H1 (cell line): ENCODE measurements at regions not wholly inside any gene's neighbourhood (a gene's known extent, or its start where the extent isn't known, plus 50 kb on each side); places are given as distances from the start of the nearest gene placed in this dataset.

Experiments used
- CTCF ChIA-PET: fragments of 300-600 bp; sonication (Branson Sonifier 250); formaldehyde crosslinking; loops from one replicate; lab custom pipeline; 2021; ENCODE audit not compliant: partially characterized antibody; lab: Charles Lee
- POLR2A ChIA-PET: fragments of 300-600 bp; sonication (Branson Sonifier 250); formaldehyde crosslinking; loops from one replicate; lab custom pipeline; 2021; ENCODE audit warnings: inconsistent platforms; ENCODE audit not compliant: partially characterized antibody; lab: Charles Lee
- DNase-seq, 2 experiments: peaks; one replicate each; pipeline versions ENCODE4 v3.0.0 to v3.0.0-alpha.2; 2010 to 2022; ENCODE audit warnings: low spot score in 2 of 2, low read depth in 1 of 2, mixed read lengths in 1 of 2
- FAIRE-seq: peaks from 2 replicates; lab custom pipeline; 2011; peaks lifted over from hg19 to GRCh38; lab: Jason Lieb, UNC
- H2AFZ ChIP-seq: 2 replicates; pipeline ENCODE4 v1.8.1; 2012; ENCODE audit warnings: low read length, inconsistent platforms
- H2AK5ac ChIP-seq: 2 replicates; pipeline ENCODE4 v1.6.1; 2013; ENCODE audit warnings: low read depth, low read length
- H2BK120ac ChIP-seq: replicated peaks from 2 replicates; pipeline ENCODE3; 2013; ENCODE audit warnings: low read depth, low read length, inconsistent platforms
- H2BK12ac ChIP-seq: 2 replicates; pipeline ENCODE4 v1.6.1; 2013; ENCODE audit warnings: low read depth, low read length
- H2BK15ac ChIP-seq: 2 replicates; pipeline ENCODE4 v1.6.1; 2013; ENCODE audit warnings: low read length
- H2BK20ac ChIP-seq: 2 replicates; pipeline ENCODE4 v1.6.1; 2013; ENCODE audit warnings: low read length
- H2BK5ac ChIP-seq: 2 replicates; pipeline ENCODE4 v1.6.1; 2013; ENCODE audit warnings: low read depth, low read length
- H3K14ac ChIP-seq: 2 replicates; pipeline ENCODE4 v1.6.1; 2013; ENCODE audit warnings: inconsistent platforms; ENCODE audit not compliant: insufficient read length
- H3K18ac ChIP-seq: 2 replicates; pipeline ENCODE4 v1.6.1; 2013; ENCODE audit warnings: low read length; ENCODE audit errors: extremely low read depth
- H3K23ac ChIP-seq: 2 replicates; pipeline ENCODE4 v1.6.1; 2013; ENCODE audit warnings: inconsistent platforms; ENCODE audit not compliant: insufficient read length
- H3K23me2 ChIP-seq: 2 replicates; pipeline ENCODE4 v1.6.1; 2013; ENCODE audit warnings: low read depth, low read length
- H3K27ac ChIP-seq: 2 replicates; pipeline ENCODE4 v1.6.1; 2011; ENCODE audit warnings: low read depth, low read length, inconsistent platforms
- H3K27me3 ChIP-seq, 4 experiments: replicated peaks in 1 of 4; 1 replicate in 1 of 4; 2 replicates in 3 of 4; pipeline versions ENCODE4 v1.6.1 to v1.8.1; 2011 to 2013; ENCODE audit warnings: low read length in 3 of 4, mild to moderate bottlenecking in 3 of 4, inconsistent platforms in 2 of 4, mixed read lengths in 2 of 4, moderate library complexity in 1 of 4; ENCODE audit not compliant: control insufficient read depth in 3 of 4, insufficient read depth in 3 of 4; ENCODE audit errors: extremely low read depth in 1 of 4
- H3K36me3 ChIP-seq, 4 experiments: 2 replicates each; pipeline versions ENCODE4 v1.6.1 to v1.8.1; 2011 to 2013; ENCODE audit warnings: mild to moderate bottlenecking in 4 of 4, low read length in 3 of 4, moderate library complexity in 2 of 4, control low read depth in 1 of 4, inconsistent platforms in 1 of 4; ENCODE audit not compliant: insufficient read depth in 4 of 4, control insufficient read depth in 2 of 4
- H3K4ac ChIP-seq: replicated peaks from 2 replicates; pipeline ENCODE3; 2013; ENCODE audit warnings: low read length, low read depth, mixed read lengths, inconsistent platforms; ENCODE audit not compliant: insufficient read length
- H3K4me1 ChIP-seq, 4 experiments: replicated peaks in 1 of 4; 1 replicate in 1 of 4; 2 replicates in 3 of 4; pipeline versions ENCODE4 v1.6.1 to v1.8.1; 2011 to 2013; ENCODE audit warnings: low read length in 3 of 4, inconsistent platforms in 2 of 4, mixed read lengths in 1 of 4; ENCODE audit not compliant: insufficient read depth in 4 of 4, control insufficient read depth in 3 of 4
- H3K4me2 ChIP-seq, 2 experiments: 2 replicates each; pipeline versions ENCODE4 v1.6.1 to v1.8.1; 2011 to 2013; ENCODE audit warnings: low read depth in 2 of 2, low read length in 2 of 2, control low read depth in 1 of 2, inconsistent platforms in 1 of 2, mild to moderate bottlenecking in 1 of 2; ENCODE audit not compliant: insufficient read depth in 1 of 2
- H3K4me3 ChIP-seq, 4 experiments: fragments of 200-600, 300-600 bp in 1 of 4; sonication (generic), shearing (Covaris generic), sonication (Bioruptor Twin) in 1 of 4; 2 replicates each; pipeline versions ENCODE4 v1.5.1 to v1.8.1; 2011 to 2016; ENCODE audit warnings: low read length in 4 of 4, low read depth in 3 of 4, control low read depth in 2 of 4, inconsistent platforms in 2 of 4, mild to moderate bottlenecking in 2 of 4, mixed read lengths in 1 of 4, moderate library complexity in 1 of 4; ENCODE audit not compliant: insufficient read depth in 2 of 4; ENCODE audit errors: extremely low read depth in 1 of 4
- H3K56ac ChIP-seq: replicated peaks from 2 replicates; pipeline ENCODE3; 2013; ENCODE audit warnings: low read depth, mild to moderate bottlenecking, mixed read lengths, low read length, inconsistent platforms; ENCODE audit not compliant: insufficient read length
- H3K79me1 ChIP-seq: 2 replicates; pipeline ENCODE4 v1.6.1; 2013; ENCODE audit warnings: low read depth, low read length, control low read depth
- H3K79me2 ChIP-seq, 2 experiments: 2 replicates each; pipeline versions ENCODE4 v1.6.1 to v1.8.1; 2012 to 2013; ENCODE audit warnings: low read length in 2 of 2, mild to moderate bottlenecking in 2 of 2, inconsistent platforms in 1 of 2; ENCODE audit not compliant: insufficient read depth in 2 of 2, control insufficient read depth in 1 of 2
- H3K9ac ChIP-seq, 4 experiments: replicated peaks in 1 of 4; 1 replicate in 1 of 4; 2 replicates in 3 of 4; pipeline versions ENCODE4 v1.6.1 to v1.8.1; 2011 to 2013; ENCODE audit warnings: low read depth in 3 of 4, low read length in 3 of 4, control low read depth in 2 of 4, mild to moderate bottlenecking in 2 of 4, moderate library complexity in 2 of 4, inconsistent platforms in 1 of 4; ENCODE audit errors: extremely low read depth in 1 of 4
- H3K9me3 ChIP-seq, 2 experiments: 2 replicates each; pipeline versions ENCODE4 v1.6.1 to v1.8.1; 2012 to 2013; ENCODE audit warnings: mild to moderate bottlenecking in 2 of 2, moderate library complexity in 2 of 2, control low read depth in 1 of 2, inconsistent platforms in 1 of 2, low read depth in 1 of 2, low read length in 1 of 2, mixed read lengths in 1 of 2; ENCODE audit not compliant: insufficient read depth in 2 of 2
- H4K20me1 ChIP-seq, 2 experiments: replicated peaks in 1 of 2; 2 replicates each; pipeline versions ENCODE3 to v1.8.1; 2011 to 2013; ENCODE audit warnings: inconsistent platforms in 2 of 2, low read length in 2 of 2, mild to moderate bottlenecking in 1 of 2; ENCODE audit not compliant: insufficient read depth in 2 of 2, control insufficient read depth in 1 of 2
- H4K5ac ChIP-seq: 2 replicates; pipeline ENCODE4 v1.6.1; 2013; ENCODE audit warnings: low read length, low read depth, mixed read lengths, inconsistent platforms; ENCODE audit not compliant: insufficient read length
- H4K8ac ChIP-seq: 2 replicates; pipeline ENCODE4 v1.8.0; 2013; ENCODE audit warnings: mild to moderate bottlenecking, moderate library complexity, low read length, inconsistent platforms; ENCODE audit not compliant: insufficient read depth; ENCODE audit errors: extremely low read depth
- H4K91ac ChIP-seq: replicated peaks from 2 replicates; pipeline ENCODE3; 2013; ENCODE audit warnings: low read length, mixed read lengths, inconsistent platforms; ENCODE audit not compliant: insufficient read length
- BACH1 ChIP-seq: IDR thresholded peaks from 2 replicates; pipeline ENCODE4 v1.6.1; 2012; ENCODE audit warnings: low read length, improper control_type of control experiment
- CBX8 ChIP-seq: fragments of 300-800, 300-1000 bp; sonication (generic); IDR thresholded peaks from 2 replicates; pipeline ENCODE4 v1.7.1; 2016; ENCODE audit warnings: low read depth, low read length, borderline replicate concordance
- KDM4A ChIP-seq: IDR thresholded peaks from one replicate; pipeline ENCODE4 v1.7.1; 2012; ENCODE audit warnings: low read depth, mild to moderate bottlenecking, moderate library complexity, low read length, inconsistent platforms; ENCODE audit not compliant: severe bottlenecking
- NANOG ChIP-seq: IDR thresholded peaks from 2 replicates; pipeline ENCODE4 v1.6.1; 2011; ENCODE audit warnings: low read length, low read depth, mild to moderate bottlenecking, inconsistent platforms; ENCODE audit not compliant: insufficient read depth, poor library complexity, severe bottlenecking
- RFX5 ChIP-seq: IDR thresholded peaks from 2 replicates; pipeline ENCODE4 v1.6.1; 2011; ENCODE audit warnings: low read depth, low read length, improper control_type of control experiment, borderline replicate concordance
- RXRA ChIP-seq: IDR thresholded peaks from 2 replicates; pipeline ENCODE4 v1.6.1; 2011; ENCODE audit warnings: low read depth, mild to moderate bottlenecking, low read length, moderate library complexity; ENCODE audit not compliant: insufficient read depth
- SRF ChIP-seq: IDR thresholded peaks from 2 replicates; pipeline ENCODE4 v1.6.1; 2011; ENCODE audit warnings: mild to moderate bottlenecking, low read depth, low read length, moderate library complexity
- WGBS, 2 experiments: shearing (Covaris generic) in 1 of 2; methylation state at CpG; one replicate each; pipeline versions ENCODE4 v1.1.6 to v1.1.7; 2013 to 2015; ENCODE audit warnings: low lambda C conversion rate in 2 of 2, mixed read lengths in 2 of 2, inconsistent platforms in 1 of 2, low coverage in 1 of 2, missing lambda C conversion rate in 1 of 2; ENCODE audit not compliant: insufficient replicate concordance in 2 of 2, insufficient coverage in 1 of 2, insufficient read length in 1 of 2; ENCODE audit errors: extremely low coverage in 1 of 2, missing lambda C conversion rate in 1 of 2; 5-methylcytosine and 5-hydroxymethylcytosine counted together
- TF ChIP-seq, protein P1 (sequence below): IDR thresholded peaks from 2 replicates; pipeline ENCODE4 v1.6.1; 2012; ENCODE audit warnings: inconsistent platforms

DNA sequence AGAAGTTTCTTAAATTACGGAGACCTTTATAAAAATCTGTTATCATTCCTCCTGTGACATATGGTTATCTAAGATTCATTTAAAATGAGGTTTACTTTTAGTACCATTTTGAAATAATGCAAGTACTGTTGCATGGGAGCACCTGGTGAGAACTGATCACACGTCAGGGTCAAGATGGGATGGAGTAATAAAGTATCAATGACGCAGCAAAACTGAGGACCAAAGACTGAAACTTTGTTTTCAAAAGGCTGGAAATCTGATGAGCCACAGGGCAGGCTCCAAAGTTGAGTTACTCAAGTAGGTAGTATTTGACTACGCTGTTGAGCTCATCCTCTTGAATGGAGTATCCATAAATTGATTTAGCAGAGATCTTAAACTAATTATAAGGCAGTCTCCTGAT is 411.9 kb upstream of the ZNF804A start:
- ChIA-PET POLR2A (no interaction called here), CTCF (no interaction called here)
- WGBS, 2 experiments: 91% methylated on average over 4 of the region's 4 CpGs; no CpG with 5 or more reads in 1 of the 2 experiments
- H3K27ac ChIP-seq: no peak overlapping the region
- H2BK20ac ChIP-seq: no peak overlapping the region
- no peak overlapping the region for H2BK120ac ChIP-seq
- H3K4ac ChIP-seq: no peak overlapping the region
- H3K27me3 ChIP-seq: no peaks in the 10 kb centered on the region
- no peaks in the 10 kb centered on the region for H3K23me2 ChIP-seq
- no peak overlapping the region for H3K4me3 ChIP-seq
- H3K18ac ChIP-seq: no peak overlapping the region
- FAIRE-seq (no peak), DNase-seq (no peak)
- no peaks in the 10 kb centered on the region for H4K20me1 ChIP-seq
- no peaks in the 10 kb centered on the region for H3K9me3 ChIP-seq
- no peaks in the 10 kb centered on the region for H3K79me1 ChIP-seq
- no peak overlapping the region for H2BK12ac ChIP-seq
- no peak overlapping the region for H4K5ac ChIP-seq
- H3K56ac ChIP-seq: no peak overlapping the region
- no peak overlapping the region for H3K4me2 ChIP-seq
- H2AK5ac ChIP-seq: no peak overlapping the region
- no peak overlapping the region for H4K91ac ChIP-seq
- no peak overlapping the region for H2AFZ ChIP-seq
- no peak overlapping the region for H4K8ac ChIP-seq
- no peak overlapping the region for H3K9ac ChIP-seq
- TF ChIP-seq RFX5: no peak
- TF ChIP-seq, protein P1, sequence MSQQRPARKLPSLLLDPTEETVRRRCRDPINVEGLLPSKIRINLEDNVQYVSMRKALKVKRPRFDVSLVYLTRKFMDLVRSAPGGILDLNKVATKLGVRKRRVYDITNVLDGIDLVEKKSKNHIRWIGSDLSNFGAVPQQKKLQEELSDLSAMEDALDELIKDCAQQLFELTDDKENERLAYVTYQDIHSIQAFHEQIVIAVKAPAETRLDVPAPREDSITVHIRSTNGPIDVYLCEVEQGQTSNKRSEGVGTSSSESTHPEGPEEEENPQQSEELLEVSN: no peak
- no peak for TF ChIP-seq SRF
- no peak for TF ChIP-seq BACH1
- no peak for TF ChIP-seq CBX8
- no peak for TF ChIP-seq KDM4A
- no peak for TF ChIP-seq RXRA
- no peak for TF ChIP-seq NANOG
- H3K23ac ChIP-seq: no peak overlapping the region
- H3K4me1 ChIP-seq: no peaks in the 10 kb centered on the region
- H2BK15ac ChIP-seq: no peak overlapping the region
- H3K36me3 ChIP-seq: no peaks in the 10 kb centered on the region
- H2BK5ac ChIP-seq: no peak overlapping the region
- no peaks in the 10 kb centered on the region for H3K79me2 ChIP-seq
- no peak overlapping the region for H3K14ac ChIP-seq
